GM21515 (cell line): ENCODE measurements at regions not wholly inside any gene's neighbourhood (a gene's known extent, or its start where the extent isn't known, plus 50 kb on each side); places are given as distances from the start of the nearest gene placed in this dataset.
"Not testable (repeated sequence)": the region's sequence is repeated elsewhere in the genome, so short reads cannot be mapped to it uniquely, and the experiment has no call there.

Experiments used
- ATAC-seq: cut with Tn5 transposase; IDR thresholded peaks from one replicate; pipeline ENCODE4 v1.9.1; 2021; ENCODE audit not compliant: unreplicated experiment

DNA sequence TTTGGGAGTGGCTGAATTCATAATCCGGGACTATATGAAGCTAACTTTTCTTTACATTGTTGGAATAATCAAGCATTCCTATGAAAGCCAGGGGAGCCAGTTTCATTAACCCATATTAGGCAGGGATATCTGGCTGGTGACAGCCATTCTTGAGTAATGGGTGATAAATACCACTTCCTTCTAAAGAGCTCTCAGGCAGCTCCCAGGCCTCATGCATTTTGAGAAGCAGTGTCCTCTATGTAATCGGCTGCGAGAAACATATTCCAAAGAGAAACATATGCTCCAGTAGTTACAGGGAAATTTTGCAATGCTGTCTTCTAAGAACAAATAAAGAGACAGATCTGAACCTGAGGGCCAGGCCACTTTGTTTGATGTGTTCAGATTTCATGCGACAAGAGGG lies 83.1 kb downstream of the MSX2 start:
- ATAC-seq, result no peak

- no peak for ATAC-seq
Observed at GRCh38 chr5:174806729-174807128, 82.3 kb downstream of the MSX2 start.

- no peak for ATAC-seq
Observed at GRCh38 chr5:174801798-174802197, 77.4 kb downstream of the MSX2 start.

DNA sequence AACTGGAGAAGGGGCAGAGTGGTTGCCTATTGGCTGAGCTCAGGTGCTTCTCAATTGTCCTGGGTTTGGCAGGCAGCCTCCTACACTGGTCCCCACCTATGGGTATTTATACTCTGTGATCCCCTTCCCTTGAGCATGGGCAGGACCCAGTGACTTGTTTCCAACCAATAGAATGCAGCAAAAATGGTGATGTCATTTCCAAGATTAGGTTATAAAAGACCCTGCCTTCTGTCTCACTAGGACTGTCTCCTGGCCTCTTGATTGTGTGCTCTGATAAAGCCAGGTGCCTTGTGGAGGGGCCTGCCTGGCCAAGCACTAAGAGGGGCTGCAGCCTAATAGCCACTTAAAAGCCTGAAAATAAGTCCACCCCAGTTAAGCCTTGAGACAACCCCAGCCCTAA lies 76.1 kb downstream of the MSX2 start:
- no peak for ATAC-seq

GRCh38 chr5:174799121-174799520 lies 74.7 kb downstream of the MSX2 start:
- ATAC-seq, result no peak

GRCh38 chr5:174798551-174798951 lies 74.2 kb downstream of the MSX2 start:
- no peak for ATAC-seq

- ATAC-seq, result no peak
Observed at GRCh38 chr5:174796711-174797192, 72.4 kb downstream of the MSX2 start.

DNA sequence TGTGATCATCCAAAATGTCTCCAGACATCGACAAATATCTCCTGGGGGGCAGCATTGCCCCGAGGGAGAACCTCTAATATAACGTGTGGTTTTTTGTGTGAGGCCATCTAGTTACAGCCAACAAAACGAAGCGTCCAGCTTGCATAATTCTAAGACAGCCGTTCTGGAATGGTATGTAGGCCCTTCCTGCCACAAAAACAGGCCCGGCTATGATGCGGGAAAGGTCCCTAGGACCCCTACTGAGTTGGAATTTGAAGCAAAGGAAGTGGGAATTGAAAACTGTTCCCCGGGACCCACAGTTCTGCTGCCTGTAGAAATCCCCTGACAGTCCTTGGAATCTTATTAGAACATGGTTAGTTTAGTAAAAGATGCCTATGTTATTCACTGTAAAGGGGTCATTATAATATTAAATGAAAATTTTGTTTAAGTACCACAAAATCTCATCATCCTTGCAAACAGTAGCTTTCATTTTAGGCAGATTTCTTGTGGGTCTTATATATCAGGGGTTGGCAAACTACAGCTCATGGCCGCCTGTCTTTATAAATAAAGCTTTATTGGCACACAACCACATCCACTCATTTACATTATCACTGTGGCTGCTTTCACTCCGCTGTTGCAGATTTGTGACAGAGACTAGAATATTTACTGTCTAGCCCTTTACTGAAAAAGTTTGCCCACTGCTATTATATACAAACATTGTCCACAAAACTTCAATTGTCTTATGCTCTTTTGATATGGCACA lies 70.7 kb downstream of the MSX2 start:
- ATAC-seq, result no peak

GRCh38 chr5:174793684-174794328 lies 69.4 kb downstream of the MSX2 start:
- ATAC-seq, result peak; percentile 86

GRCh38 chr5:174793076-174793475 lies 68.7 kb downstream of the MSX2 start:
- ATAC-seq, result no peak

DNA sequence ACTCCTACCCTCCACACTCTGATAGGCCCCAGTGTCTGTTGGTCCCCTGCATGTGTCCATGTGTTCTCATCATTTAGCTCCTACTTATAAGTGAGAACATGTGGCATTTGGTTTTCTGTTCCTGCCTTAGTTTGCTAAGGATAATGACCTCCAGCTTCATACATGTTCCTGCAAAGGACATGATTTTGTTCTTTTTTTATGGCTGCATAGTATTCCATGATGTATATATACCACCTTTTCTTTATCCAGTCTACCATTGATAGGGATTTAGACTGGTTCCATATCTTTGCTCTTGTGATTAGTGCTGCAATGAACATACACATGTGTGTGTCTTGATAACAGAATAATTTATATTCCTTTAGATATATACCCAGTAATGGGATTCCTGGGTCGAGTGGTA lies 67.9 kb downstream of the MSX2 start:
- not testable (repeated sequence) for ATAC-seq

DNA sequence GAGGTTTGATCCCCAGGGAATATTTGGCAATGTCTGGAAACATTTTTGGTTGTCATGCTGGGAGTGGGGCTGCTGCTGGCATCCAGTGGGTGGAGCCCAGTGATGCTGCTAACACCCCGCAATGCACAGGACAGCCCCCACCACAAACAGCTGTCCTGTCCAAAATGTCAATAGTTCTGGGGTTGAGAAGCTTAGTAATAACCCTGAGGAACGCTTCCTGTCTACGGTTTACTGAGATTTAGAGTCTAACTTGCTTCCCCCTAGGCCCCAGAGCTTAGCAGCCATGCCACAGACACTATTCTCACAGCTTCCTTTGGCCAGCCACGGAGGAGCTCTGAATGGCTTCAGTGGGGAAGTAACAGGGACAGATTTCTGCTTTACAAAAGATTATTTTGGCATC lies 66.5 kb downstream of the MSX2 start:
- ATAC-seq, result no peak

DNA sequence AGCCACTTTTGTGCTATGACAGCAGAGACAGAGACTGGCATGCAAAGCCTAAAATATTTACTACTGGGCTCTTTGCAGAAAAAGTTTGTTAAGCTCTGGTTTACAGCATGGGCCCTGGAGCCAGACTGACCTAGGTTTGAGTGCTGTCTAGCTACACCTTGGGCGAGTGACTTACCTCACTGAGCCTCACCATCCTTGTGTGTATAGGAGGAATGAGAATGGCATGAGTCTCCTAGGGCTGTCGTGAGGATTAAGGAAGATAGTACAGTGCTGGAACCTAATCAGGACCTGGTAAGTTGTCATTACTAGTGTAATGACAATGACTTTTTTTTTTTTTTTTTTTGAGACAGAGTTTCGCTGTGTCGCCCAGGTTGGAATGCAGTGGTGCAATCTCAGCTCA lies 65.2 kb downstream of the MSX2 start:
- ATAC-seq, result no peak

DNA sequence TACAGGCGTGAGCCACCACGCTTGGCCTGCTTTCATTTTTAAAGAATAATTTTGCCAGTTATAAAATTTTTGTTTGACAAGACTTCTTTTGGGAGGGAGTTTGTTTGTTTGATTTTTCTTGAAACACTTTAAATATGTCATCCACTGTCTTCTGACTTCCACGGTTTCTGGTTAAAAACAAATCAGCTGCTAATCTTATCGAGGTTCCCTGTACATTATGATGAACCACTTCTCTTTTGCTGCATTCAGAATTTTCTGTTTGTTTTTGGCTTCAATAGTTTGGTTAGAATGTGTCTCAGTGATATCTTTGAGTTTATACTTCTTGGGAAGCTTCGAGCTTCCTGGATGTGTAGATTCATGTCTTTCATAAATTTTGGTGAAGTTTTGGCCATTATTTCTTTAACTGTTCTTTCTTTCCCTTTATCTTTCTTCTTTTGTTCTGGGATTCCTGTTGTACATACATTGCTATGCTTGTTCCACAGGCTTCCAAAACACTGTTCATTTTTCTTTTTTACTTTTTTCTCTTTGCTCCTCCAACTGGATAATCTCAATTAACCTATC lies 60.8 kb downstream of the MSX2 start:
- ATAC-seq, result no peak
